ENCODE measurements at regions not wholly inside any gene's neighbourhood (a gene's known extent, or its start where the extent isn't known, plus 50 kb on each side); places are given as distances from the start of the nearest gene placed in this dataset.

DNA sequence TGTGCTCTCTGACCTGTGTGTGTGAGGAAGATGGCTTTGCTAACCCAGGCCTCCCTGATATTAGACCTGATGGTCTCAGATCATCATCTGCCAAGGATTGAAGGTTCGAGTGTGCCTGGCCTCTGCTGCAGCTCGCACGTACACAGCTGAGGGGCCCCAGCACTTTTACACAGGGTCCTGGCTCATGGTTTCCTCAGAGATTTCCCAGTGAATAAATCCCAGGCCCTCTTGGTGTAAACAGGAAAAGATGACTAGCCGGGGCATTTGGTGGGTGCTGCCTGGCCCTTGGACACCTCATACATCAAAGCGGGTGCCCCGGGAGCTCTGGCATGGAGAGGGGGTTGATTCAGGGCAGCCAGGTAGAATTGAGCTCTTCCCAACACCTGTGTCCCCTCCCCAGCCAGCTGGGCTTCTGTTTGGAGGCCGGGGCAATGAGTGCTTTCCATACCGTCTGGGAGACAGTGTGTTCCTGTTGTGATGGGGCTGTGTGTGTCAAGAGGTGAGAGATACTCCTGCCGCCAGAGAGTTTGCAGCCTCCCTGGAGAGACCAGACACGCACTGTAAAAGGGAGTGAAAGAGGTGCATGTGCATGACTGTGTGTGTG is 72.5 kb upstream of the TLE3 start:
- TF ChIP-seq FOXP2 (optimal IDR thresholded peaks at IDR 0.05; ENCODE audit: borderline replicate concordance, extremely low read depth, extremely low read length, insufficient read depth) (no peak), TAF1 (IDR thresholded peaks at IDR 0.05; ENCODE audit: borderline replicate concordance, insufficient read depth, low read length) (no peak), SIN3A (IDR thresholded peaks at IDR 0.05; ENCODE audit: borderline replicate concordance, insufficient read depth, low read length) (no peak), POLR2AphosphoS5 (IDR thresholded peaks at IDR 0.05; ENCODE audit: low read depth, low read length) (no peak)
- TF ChIP-seq, protein P1, sequence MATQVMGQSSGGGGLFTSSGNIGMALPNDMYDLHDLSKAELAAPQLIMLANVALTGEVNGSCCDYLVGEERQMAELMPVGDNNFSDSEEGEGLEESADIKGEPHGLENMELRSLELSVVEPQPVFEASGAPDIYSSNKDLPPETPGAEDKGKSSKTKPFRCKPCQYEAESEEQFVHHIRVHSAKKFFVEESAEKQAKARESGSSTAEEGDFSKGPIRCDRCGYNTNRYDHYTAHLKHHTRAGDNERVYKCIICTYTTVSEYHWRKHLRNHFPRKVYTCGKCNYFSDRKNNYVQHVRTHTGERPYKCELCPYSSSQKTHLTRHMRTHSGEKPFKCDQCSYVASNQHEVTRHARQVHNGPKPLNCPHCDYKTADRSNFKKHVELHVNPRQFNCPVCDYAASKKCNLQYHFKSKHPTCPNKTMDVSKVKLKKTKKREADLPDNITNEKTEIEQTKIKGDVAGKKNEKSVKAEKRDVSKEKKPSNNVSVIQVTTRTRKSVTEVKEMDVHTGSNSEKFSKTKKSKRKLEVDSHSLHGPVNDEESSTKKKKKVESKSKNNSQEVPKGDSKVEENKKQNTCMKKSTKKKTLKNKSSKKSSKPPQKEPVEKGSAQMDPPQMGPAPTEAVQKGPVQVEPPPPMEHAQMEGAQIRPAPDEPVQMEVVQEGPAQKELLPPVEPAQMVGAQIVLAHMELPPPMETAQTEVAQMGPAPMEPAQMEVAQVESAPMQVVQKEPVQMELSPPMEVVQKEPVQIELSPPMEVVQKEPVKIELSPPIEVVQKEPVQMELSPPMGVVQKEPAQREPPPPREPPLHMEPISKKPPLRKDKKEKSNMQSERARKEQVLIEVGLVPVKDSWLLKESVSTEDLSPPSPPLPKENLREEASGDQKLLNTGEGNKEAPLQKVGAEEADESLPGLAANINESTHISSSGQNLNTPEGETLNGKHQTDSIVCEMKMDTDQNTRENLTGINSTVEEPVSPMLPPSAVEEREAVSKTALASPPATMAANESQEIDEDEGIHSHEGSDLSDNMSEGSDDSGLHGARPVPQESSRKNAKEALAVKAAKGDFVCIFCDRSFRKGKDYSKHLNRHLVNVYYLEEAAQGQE (IDR thresholded peaks at IDR 0.05; ENCODE audit: insufficient read depth in 1 of 2, low read depth in 2 of 2, low read length in 2 of 2), result no peak

DNA sequence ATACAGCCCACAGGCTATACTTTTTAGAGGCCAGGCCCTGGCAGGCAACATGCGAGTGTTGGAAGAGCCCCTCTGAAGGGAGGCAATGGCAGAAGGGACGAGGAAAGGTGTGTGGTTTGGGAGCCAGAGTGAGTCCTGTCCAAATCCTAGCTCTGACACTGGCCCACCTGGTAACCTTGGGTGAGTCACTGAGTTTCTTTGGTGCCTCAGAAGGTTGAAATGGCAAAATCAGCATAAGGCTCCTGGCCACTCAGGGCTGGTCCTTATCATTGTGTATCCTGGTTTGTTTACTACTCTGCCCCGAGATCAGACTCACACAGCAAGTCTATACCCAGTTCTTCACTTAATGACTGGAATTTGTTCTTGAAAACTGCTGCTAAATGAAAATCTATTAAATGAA is 71.4 kb upstream of the TLE3 start:
- no peak for TF ChIP-seq SIN3A (IDR thresholded peaks at IDR 0.05; ENCODE audit: borderline replicate concordance, insufficient read depth, low read length)
- TF ChIP-seq, protein P1 (IDR thresholded peaks at IDR 0.05; ENCODE audit: insufficient read depth in 1 of 2, low read depth in 2 of 2, low read length in 2 of 2), result no peak
- TF ChIP-seq FOXP2 (optimal IDR thresholded peaks at IDR 0.05; ENCODE audit: borderline replicate concordance, extremely low read depth, extremely low read length, insufficient read depth), result no peak
- no peak for TF ChIP-seq POLR2AphosphoS5 (IDR thresholded peaks at IDR 0.05; ENCODE audit: low read depth, low read length)
- TF ChIP-seq TAF1 (IDR thresholded peaks at IDR 0.05; ENCODE audit: borderline replicate concordance, insufficient read depth, low read length), result no peak

DNA sequence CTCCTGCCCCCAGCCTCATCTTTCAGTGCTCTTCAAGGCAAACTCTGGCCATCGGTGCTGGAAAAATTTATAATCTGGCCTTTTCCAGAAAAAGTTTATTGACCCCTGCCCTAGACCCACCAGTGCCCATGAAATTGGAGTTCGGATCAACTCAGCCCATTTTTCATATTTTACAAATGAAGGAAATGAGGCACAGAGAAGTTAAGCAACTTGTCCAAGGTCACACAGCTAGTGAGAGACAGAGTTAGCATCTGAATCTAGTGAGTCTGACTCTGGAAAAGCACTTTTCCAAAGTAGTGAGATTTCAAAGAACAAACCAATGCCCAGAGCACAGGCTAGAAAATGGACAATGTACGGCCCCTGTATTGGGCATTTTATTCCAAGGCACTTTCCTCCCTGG is 69.4 kb upstream of the TLE3 start:
- TF ChIP-seq SIN3A (IDR thresholded peaks at IDR 0.05; ENCODE audit: borderline replicate concordance, insufficient read depth, low read length), result no peak
- TF ChIP-seq POLR2AphosphoS5 (IDR thresholded peaks at IDR 0.05; ENCODE audit: low read depth, low read length), result no peak
- TF ChIP-seq, protein P1 (IDR thresholded peaks at IDR 0.05; ENCODE audit: insufficient read depth in 1 of 2, low read depth in 2 of 2, low read length in 2 of 2), result no peak
- TF ChIP-seq FOXP2 (optimal IDR thresholded peaks at IDR 0.05; ENCODE audit: borderline replicate concordance, extremely low read depth, extremely low read length, insufficient read depth), result no peak
- no peak for TF ChIP-seq TAF1 (IDR thresholded peaks at IDR 0.05; ENCODE audit: borderline replicate concordance, insufficient read depth, low read length)

DNA sequence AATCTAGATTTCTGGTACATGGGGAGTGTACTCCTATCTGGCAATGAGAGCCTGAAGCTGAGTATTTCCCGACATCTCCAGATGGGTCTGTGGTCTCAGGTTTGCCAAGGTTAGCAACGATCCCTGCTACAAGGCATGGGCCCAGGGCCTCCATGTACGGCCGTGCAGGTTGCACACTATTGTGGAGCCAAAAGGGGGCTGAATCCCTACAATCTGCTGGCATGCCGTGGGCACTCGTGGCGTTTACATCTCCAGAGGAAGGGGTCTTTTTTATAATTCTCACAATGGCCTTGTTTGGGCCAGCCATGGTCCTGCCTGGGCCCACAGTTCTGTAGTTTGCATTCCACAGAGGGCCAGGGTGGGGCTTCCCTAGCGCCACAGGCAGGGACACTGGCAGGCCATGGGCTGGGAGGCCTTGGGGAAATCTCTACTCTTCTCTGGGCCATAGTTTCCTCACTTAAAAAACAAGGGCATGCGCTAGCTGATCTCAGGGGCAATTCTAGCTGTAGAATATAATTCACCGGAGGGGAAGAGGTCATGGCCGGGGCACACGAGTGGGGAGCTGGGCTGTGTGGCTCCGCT is 68.9 kb upstream of the TLE3 start:
- TF ChIP-seq FOXP2 (optimal IDR thresholded peaks at IDR 0.05; ENCODE audit: borderline replicate concordance, extremely low read depth, extremely low read length, insufficient read depth) (no peak), SIN3A (IDR thresholded peaks at IDR 0.05; ENCODE audit: borderline replicate concordance, insufficient read depth, low read length) (no peak), POLR2AphosphoS5 (IDR thresholded peaks at IDR 0.05; ENCODE audit: low read depth, low read length) (no peak), TAF1 (IDR thresholded peaks at IDR 0.05; ENCODE audit: borderline replicate concordance, insufficient read depth, low read length) (no peak)
- TF ChIP-seq, protein P1 (IDR thresholded peaks at IDR 0.05; ENCODE audit: insufficient read depth in 1 of 2, low read depth in 2 of 2, low read length in 2 of 2), result no peak
